ENCODE measurements at regions not wholly inside any gene's neighbourhood (a gene's known extent, or its start where the extent isn't known, plus 50 kb on each side); places are given as distances from the start of the nearest gene placed in this dataset.

DNA sequence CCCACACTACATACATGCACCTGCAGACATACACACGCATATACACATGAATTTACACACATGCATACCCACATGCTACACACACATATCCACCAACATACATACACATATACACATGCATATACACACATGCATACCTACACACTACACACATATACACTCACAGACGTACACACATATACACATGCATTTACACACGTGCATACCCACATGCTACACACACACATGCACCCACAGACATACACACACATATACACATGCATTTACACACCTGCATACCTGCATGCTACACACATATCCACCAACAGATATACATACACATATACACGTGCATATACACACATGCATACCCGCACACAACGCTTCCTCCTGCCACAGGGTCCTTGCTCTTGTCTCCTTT is 61.2 kb upstream of the SLC25A33 start:
- WGBS (ENCODE audit: insufficient coverage): 90% methylated on average over 6 of the region's 6 CpGs
- H3K4me3 ChIP-seq (ENCODE audit: control insufficient read depth in 1 of 2, extremely low read depth in 1 of 2, low read length in 1 of 2): no peak overlapping the region
- Mint-ChIP-seq H3K4me1 (no peaks in the 10 kb centered on the region), H3K36me3 (no peaks in the 10 kb centered on the region), H3K27me3 (no peaks in the 10 kb centered on the region), H3K4me3 (no peak overlapping the region), H3K9me3 (no peaks in the 10 kb centered on the region), H3K27ac (no peak overlapping the region)
- H3K36me3 ChIP-seq (ENCODE audit: control insufficient read depth in 2 of 2, extremely low read depth in 1 of 2, insufficient read depth in 1 of 2, low read length in 1 of 2): no peaks in the 10 kb centered on the region
- ATAC-seq (replicated peaks in 1 of 4) (no peak), DNase-seq (no peak)
- H3K27ac ChIP-seq (ENCODE audit: low read length): no peak overlapping the region
- POLR2A ChIA-PET: no interaction called here
- H3K9me3 ChIP-seq: no peaks in the 10 kb centered on the region
- H3K27me3 ChIP-seq (replicated peaks in 1 of 2; ENCODE audit: control insufficient read depth in 2 of 2, extremely low read depth in 1 of 2, insufficient read depth in 2 of 2, low read length in 1 of 2): peaks cover 0 to 39% of the 10 kb centered on the region in 2 experiments
- CTCF ChIA-PET: no interaction called here
- no peaks in the 10 kb centered on the region for H3K4me1 ChIP-seq (ENCODE audit: control insufficient read depth in 1 of 2, extremely low read depth in 1 of 2, insufficient read depth in 2 of 2, low read length in 2 of 2)

DNA sequence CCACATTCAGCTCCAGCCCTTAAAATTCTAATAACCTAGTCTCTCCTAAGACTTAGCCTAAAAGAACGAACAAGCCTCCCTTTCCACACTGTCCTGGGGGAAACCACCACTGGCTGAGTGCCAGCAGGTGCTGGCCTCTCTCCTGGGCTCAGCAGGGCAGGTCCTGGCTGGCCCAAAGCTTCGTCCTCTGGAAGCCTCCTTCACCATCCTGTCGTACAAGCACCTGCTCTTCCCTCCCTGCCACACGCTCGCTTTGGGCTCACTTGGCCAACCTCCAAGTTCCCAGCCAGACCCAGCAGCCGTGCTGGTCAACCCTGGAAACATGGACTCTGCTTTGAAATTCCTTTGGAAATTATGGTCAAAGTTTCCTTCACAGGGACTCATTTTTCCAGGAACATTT is 58.2 kb upstream of the SLC25A33 start:
- H3K4me1 ChIP-seq (ENCODE audit: control insufficient read depth in 1 of 2, extremely low read depth in 1 of 2, insufficient read depth in 2 of 2, low read length in 2 of 2): no peaks in the 10 kb centered on the region
- no peaks in the 10 kb centered on the region for H3K9me3 ChIP-seq
- no peaks in the 10 kb centered on the region for H3K36me3 ChIP-seq (ENCODE audit: control insufficient read depth in 2 of 2, extremely low read depth in 1 of 2, insufficient read depth in 1 of 2, low read length in 1 of 2)
- peak overlapping the region in 1 of 2 donors; percentile 38 for H3K27ac Mint-ChIP-seq
- H3K27me3 ChIP-seq (replicated peaks in 1 of 2; ENCODE audit: control insufficient read depth in 2 of 2, extremely low read depth in 1 of 2, insufficient read depth in 2 of 2, low read length in 1 of 2): peaks cover 0 to 30% of the 10 kb centered on the region in 2 experiments
- H3K4me3 ChIP-seq (ENCODE audit: control insufficient read depth in 1 of 2, extremely low read depth in 1 of 2, low read length in 1 of 2): no peak overlapping the region
- WGBS (ENCODE audit: insufficient coverage): 82% methylated on average over 5 of the region's 6 CpGs
- no peaks in the 10 kb centered on the region for H3K9me3 Mint-ChIP-seq
- H3K4me3 Mint-ChIP-seq: no peak overlapping the region
- ATAC-seq (replicated peaks in 1 of 4): no peak
- CTCF ChIA-PET: interaction anchor here in 1 of 2 donors (1.2 kb wide), 1 partner anchor 9 kb away, joined by 4 read pairs; no protein-coding TSS in a partner anchor
- peaks cover 0 to 2% of the 10 kb centered on the region in 2 donors for H3K27me3 Mint-ChIP-seq
- POLR2A ChIA-PET: no interaction called here
- no peak for DNase-seq
- H3K36me3 Mint-ChIP-seq: no peaks in the 10 kb centered on the region
- H3K27ac ChIP-seq (ENCODE audit: low read length): no peak overlapping the region
- no peaks in the 10 kb centered on the region for H3K4me1 Mint-ChIP-seq

DNA sequence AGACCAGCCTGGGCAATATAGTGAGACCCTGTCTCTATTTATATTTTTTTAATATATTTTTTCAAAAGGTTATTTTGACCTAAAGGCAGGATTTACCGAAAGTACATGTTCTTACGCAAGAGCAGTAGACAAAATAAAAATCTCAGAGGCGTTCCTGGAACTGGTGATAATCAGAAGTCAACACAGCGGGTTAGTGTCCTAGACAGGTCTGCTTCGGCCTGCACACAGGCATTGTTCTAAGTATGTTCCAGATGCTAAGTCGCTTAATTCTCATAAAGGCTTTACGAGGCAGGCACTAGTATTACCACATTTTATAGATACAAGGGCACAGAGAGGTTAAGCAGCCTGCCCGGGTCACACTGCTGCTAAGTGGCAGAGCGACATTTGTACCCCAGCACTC is 56.9 kb upstream of the SLC25A33 start:
- ATAC-seq (replicated peaks in 1 of 4): no peak
- Histone ChIP-seq H3K4me1 (ENCODE audit: control insufficient read depth in 1 of 2, extremely low read depth in 1 of 2, insufficient read depth in 2 of 2, low read length in 2 of 2) (no peaks in the 10 kb centered on the region), H3K9me3 (no peaks in the 10 kb centered on the region), H3K27ac (ENCODE audit: low read length) (no peak overlapping the region), H3K36me3 (ENCODE audit: control insufficient read depth in 2 of 2, extremely low read depth in 1 of 2, insufficient read depth in 1 of 2, low read length in 1 of 2) (no peaks in the 10 kb centered on the region), H3K4me3 (ENCODE audit: control insufficient read depth in 1 of 2, extremely low read depth in 1 of 2, low read length in 1 of 2) (no peak overlapping the region), H3K27me3 (replicated peaks in 1 of 2; ENCODE audit: control insufficient read depth in 2 of 2, extremely low read depth in 1 of 2, insufficient read depth in 2 of 2, low read length in 1 of 2) (peaks cover 0 to 26% of the 10 kb centered on the region in 2 experiments)
- ChIA-PET CTCF (no interaction called here), POLR2A (no interaction called here)
- H3K27me3 Mint-ChIP-seq: peaks cover 0 to 6% of the 10 kb centered on the region in 2 donors
- no peak for DNase-seq
- no peak overlapping the region for H3K4me3 Mint-ChIP-seq
- WGBS (ENCODE audit: insufficient coverage): 84% methylated on average over 9 of the region's 9 CpGs
- no peak overlapping the region for H3K27ac Mint-ChIP-seq
- H3K9me3 Mint-ChIP-seq: no peaks in the 10 kb centered on the region
- H3K4me1 Mint-ChIP-seq: no peaks in the 10 kb centered on the region
- H3K36me3 Mint-ChIP-seq: no peaks in the 10 kb centered on the region

DNA sequence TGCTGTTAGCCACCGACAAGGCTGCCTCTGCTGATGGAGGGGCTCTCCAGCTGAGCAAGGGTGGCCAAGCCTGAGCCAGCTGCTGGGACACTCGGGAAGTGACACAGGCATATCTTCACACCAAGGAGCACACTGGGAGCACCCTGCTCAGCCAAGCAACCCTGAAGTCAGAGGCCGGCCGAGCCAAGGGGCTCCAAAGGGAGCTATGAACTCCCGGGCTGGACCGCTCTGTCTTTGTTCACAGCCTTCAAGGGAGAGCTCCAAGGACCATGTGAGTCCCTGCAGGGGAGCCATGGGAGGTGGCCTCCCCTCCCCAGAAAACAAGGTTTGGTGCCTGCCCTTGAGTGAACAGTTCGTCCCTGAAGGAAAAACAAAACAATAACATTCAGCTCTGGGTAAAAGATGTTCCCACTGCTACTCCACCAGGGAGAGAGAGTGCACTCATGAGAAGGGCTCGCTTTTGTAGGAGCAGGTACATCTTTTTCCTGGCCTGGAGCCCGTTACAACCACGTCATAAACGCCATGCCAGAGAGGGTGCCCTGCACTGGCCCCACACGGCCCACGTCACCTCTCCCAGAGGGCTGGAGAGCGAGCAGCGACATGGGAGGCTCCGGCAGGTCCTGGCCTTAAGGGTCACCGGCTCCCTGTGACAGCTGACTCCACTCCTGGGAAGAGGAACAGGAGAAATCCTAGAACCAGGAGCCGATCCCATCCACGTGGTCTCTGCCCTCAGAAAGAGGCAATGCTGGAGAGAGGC is 56.3 kb upstream of the SLC25A33 start:
- Mint-ChIP-seq H3K4me3 (no peak overlapping the region), H3K9me3 (no peaks in the 10 kb centered on the region), H3K27ac (no peak overlapping the region), H3K4me1 (no peaks in the 10 kb centered on the region), H3K36me3 (no peaks in the 10 kb centered on the region), H3K27me3 (peaks cover 0 to 6% of the 10 kb centered on the region in 2 donors)
- H3K36me3 ChIP-seq (ENCODE audit: control insufficient read depth in 2 of 2, extremely low read depth in 1 of 2, insufficient read depth in 1 of 2, low read length in 1 of 2): no peaks in the 10 kb centered on the region
- WGBS (ENCODE audit: insufficient coverage): 87% methylated on average over 18 of the region's 19 CpGs
- DNase-seq: no peak
- H3K27me3 ChIP-seq (replicated peaks in 1 of 2; ENCODE audit: control insufficient read depth in 2 of 2, extremely low read depth in 1 of 2, insufficient read depth in 2 of 2, low read length in 1 of 2): peaks cover 0 to 26% of the 10 kb centered on the region in 2 experiments
- ChIA-PET POLR2A (no interaction called here), CTCF (interaction anchor here (0.5 to 0.7 kb wide), 2 partner anchors 9 to 45 kb away, joined by 3 read pairs; no protein-coding TSS in a partner anchor)
- no peak overlapping the region for H3K27ac ChIP-seq (ENCODE audit: low read length)
- H3K4me1 ChIP-seq (ENCODE audit: control insufficient read depth in 1 of 2, extremely low read depth in 1 of 2, insufficient read depth in 2 of 2, low read length in 2 of 2): no peaks in the 10 kb centered on the region
- H3K4me3 ChIP-seq (ENCODE audit: control insufficient read depth in 1 of 2, extremely low read depth in 1 of 2, low read length in 1 of 2): no peak overlapping the region
- H3K9me3 ChIP-seq: no peaks in the 10 kb centered on the region
- no peak for ATAC-seq (replicated peaks in 1 of 4)

DNA sequence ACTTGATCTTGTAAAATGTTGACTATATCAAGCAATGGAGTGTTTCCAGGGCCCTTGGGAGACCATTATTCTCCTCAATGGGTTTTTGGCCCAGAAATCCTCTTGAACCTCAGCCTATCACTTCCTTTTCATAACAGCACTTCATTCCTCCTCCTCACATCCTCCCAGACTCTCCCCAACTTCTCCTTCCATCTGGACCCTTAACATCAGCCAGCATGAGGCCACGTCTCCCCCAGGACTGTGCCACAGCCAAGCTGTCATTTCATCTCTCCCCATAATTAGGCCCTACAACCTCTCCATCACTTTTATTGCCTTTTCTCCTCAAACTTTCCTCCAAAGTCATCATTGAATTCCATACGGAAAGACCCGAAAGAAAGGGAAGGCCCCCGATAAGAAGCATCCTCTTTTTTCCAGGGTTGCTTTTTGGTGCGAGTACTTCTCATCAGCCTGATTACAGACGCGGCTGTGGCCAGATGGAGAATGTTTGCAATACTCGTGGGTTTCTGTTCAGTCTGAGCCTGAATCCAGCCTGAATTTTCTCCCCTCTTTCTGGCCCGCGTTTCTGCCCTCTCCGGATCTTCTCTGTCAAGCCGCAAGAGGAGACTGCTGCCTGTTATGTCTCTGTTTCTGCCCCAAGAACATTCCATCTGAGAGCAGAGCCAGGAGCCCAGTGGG is 52.7 kb upstream of the SLC25A33 start:
- peaks cover 0 to 29% of the 10 kb centered on the region in 2 experiments for H3K27me3 ChIP-seq (replicated peaks in 1 of 2; ENCODE audit: control insufficient read depth in 2 of 2, extremely low read depth in 1 of 2, insufficient read depth in 2 of 2, low read length in 1 of 2)
- Mint-ChIP-seq H3K4me1 (no peaks in the 10 kb centered on the region), H3K27me3 (peaks cover 0 to 13% of the 10 kb centered on the region in 2 donors), H3K9me3 (no peaks in the 10 kb centered on the region), H3K36me3 (no peaks in the 10 kb centered on the region), H3K4me3 (no peak overlapping the region), H3K27ac (no peak overlapping the region)
- ChIA-PET POLR2A (no interaction called here), CTCF (interaction anchor here (0.6 kb wide), 2 partner anchors 61 to 87 kb away, joined by 3 read pairs; no protein-coding TSS in a partner anchor)
- 89% methylated on average over 11 of the region's 12 CpGs for WGBS (ENCODE audit: insufficient coverage)
- no peaks in the 10 kb centered on the region for H3K9me3 ChIP-seq
- no peak overlapping the region for H3K27ac ChIP-seq (ENCODE audit: low read length)
- no peak overlapping the region for H3K4me3 ChIP-seq (ENCODE audit: control insufficient read depth in 1 of 2, extremely low read depth in 1 of 2, low read length in 1 of 2)
- no peak for ATAC-seq (replicated peaks in 1 of 4)
- no peaks in the 10 kb centered on the region for H3K36me3 ChIP-seq (ENCODE audit: control insufficient read depth in 2 of 2, extremely low read depth in 1 of 2, insufficient read depth in 1 of 2, low read length in 1 of 2)
- no peak for DNase-seq
- no peaks in the 10 kb centered on the region for H3K4me1 ChIP-seq (ENCODE audit: control insufficient read depth in 1 of 2, extremely low read depth in 1 of 2, insufficient read depth in 2 of 2, low read length in 2 of 2)

All from T-cell (primary cell).